BJ (cell line): ENCODE measurements at regions not wholly inside any gene's neighbourhood (a gene's known extent, or its start where the extent isn't known, plus 50 kb on each side); places are given as distances from the start of the nearest gene placed in this dataset.

Experiments used
- CTCF ChIA-PET: fragments of 350-600 bp; formaldehyde crosslinking; extraction: SDS; loops from one replicate; lab custom pipeline; 2021; ENCODE audit warnings: antibody characterized with exemption, inconsistent platforms; lab: Yijun Ruan, JAX
- POLR2A ChIA-PET: fragments of 300-600 bp; sonication (Branson Sonifier 250); formaldehyde crosslinking; extraction: SDS; loops from one replicate; lab custom pipeline; 2021; ENCODE audit warnings: antibody characterized with exemption; lab: Charles Lee
- DNase-seq: peaks from one replicate; pipeline ENCODE4 v3.0.0-alpha.2; 2011; ENCODE audit warnings: low read depth
- H3K27me3 ChIP-seq: 2 replicates; pipeline ENCODE4 v1.6.0; 2011; ENCODE audit warnings: low read length; ENCODE audit not compliant: control insufficient read depth, insufficient read depth
- H3K36me3 ChIP-seq: 2 replicates; pipeline ENCODE4 v1.5.1; 2011; ENCODE audit warnings: low read length; ENCODE audit not compliant: control insufficient read depth, insufficient read depth
- H3K4me3 ChIP-seq: 2 replicates; pipeline ENCODE4 v1.5.1; 2011; ENCODE audit warnings: low read depth, mild to moderate bottlenecking, control low read depth, low read length
- TF ChIP-seq, protein P1 (sequence below): IDR thresholded peaks from 2 replicates; pipeline ENCODE4 v1.5.1; 2011; ENCODE audit warnings: low read depth, mild to moderate bottlenecking, control low read depth, inconsistent platforms, low read length, moderate library complexity; ENCODE audit not compliant: insufficient read depth

DNA sequence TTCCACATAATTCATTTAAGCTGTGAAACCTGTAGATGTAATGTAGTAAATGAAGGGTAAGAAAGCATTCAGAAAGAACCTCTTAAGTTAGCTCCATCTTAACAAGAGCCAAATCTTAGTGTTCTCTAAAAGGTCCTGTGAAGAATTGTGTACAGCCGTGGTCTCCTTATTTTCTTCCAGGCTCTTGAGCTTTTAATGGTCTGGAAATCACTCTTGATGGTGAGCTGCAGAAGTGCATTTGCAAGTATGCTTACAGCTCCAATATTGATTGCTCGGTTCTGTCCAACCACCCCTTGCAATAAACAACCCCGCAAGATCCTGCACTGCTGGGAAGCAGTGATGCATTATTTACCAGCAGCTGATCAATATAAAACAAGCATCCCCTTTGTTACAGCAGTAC lies 690.8 kb upstream of the FZD8 start:
- no peak overlapping the region for H3K4me3 ChIP-seq
- H3K36me3 ChIP-seq: no peaks in the 10 kb centered on the region
- no peaks in the 10 kb centered on the region for H3K27me3 ChIP-seq
- no peak for DNase-seq
- TF ChIP-seq, protein P1, sequence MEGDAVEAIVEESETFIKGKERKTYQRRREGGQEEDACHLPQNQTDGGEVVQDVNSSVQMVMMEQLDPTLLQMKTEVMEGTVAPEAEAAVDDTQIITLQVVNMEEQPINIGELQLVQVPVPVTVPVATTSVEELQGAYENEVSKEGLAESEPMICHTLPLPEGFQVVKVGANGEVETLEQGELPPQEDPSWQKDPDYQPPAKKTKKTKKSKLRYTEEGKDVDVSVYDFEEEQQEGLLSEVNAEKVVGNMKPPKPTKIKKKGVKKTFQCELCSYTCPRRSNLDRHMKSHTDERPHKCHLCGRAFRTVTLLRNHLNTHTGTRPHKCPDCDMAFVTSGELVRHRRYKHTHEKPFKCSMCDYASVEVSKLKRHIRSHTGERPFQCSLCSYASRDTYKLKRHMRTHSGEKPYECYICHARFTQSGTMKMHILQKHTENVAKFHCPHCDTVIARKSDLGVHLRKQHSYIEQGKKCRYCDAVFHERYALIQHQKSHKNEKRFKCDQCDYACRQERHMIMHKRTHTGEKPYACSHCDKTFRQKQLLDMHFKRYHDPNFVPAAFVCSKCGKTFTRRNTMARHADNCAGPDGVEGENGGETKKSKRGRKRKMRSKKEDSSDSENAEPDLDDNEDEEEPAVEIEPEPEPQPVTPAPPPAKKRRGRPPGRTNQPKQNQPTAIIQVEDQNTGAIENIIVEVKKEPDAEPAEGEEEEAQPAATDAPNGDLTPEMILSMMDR: no peak
- ChIA-PET POLR2A (no interaction called here), CTCF (interaction anchor here (1.0 kb wide), 1 partner anchor 25 kb away, joined by 4 read pairs; no protein-coding TSS in a partner anchor)

DNA sequence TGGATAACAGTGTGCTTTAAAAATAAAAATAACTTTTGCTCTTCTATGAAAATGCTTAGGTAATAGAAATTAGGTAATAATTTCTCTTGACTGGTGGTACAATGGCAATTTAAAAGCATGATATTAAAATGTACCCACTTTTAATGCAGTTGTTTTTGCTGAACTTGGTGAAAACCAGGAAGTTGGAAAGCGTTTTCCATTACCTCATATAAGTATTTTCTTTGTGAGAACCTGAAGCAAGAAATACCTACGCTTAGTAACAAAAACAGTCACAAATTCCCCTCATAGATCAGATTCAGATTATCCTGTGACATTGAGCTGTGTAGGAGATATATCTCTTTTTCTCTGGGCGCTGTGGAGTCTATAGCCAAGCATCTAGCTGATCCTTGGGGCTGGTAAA lies 689.0 kb upstream of the FZD8 start:
- CTCF ChIA-PET: no interaction called here
- H3K4me3 ChIP-seq: no peak overlapping the region
- H3K27me3 ChIP-seq: no peaks in the 10 kb centered on the region
- DNase-seq: no peak
- TF ChIP-seq, protein P1: no peak
- H3K36me3 ChIP-seq: no peaks in the 10 kb centered on the region
- POLR2A ChIA-PET: no interaction called here

DNA sequence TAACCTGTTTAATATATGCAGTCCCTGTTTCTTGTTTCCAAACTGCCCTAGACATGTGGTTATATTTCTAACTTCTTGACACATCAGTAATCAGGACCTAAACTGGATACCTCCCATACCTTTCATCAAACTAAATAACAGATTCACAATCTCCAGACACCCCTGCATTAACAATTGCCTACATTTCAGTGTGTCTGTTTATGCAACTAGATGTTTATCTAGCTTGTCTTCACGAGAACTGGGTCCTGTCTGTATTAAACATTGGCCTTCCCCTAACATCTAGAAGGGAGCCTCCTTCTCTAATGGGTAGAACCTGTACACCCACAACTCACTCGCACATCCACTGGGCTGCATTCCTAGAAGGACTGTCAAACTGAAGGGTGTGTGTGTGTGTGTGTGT lies 683.7 kb upstream of the FZD8 start:
- Histone ChIP-seq H3K36me3 (no peaks in the 10 kb centered on the region), H3K4me3 (no peak overlapping the region), H3K27me3 (no peaks in the 10 kb centered on the region)
- POLR2A ChIA-PET: no interaction called here
- CTCF ChIA-PET: interaction anchor here (0.8 to 1.7 kb wide), 2 partner anchors 11 to 431 kb away, joined by 3 to 6 read pairs; no protein-coding TSS in a partner anchor
- TF ChIP-seq, protein P1: no peak
- DNase-seq: no peak

DNA sequence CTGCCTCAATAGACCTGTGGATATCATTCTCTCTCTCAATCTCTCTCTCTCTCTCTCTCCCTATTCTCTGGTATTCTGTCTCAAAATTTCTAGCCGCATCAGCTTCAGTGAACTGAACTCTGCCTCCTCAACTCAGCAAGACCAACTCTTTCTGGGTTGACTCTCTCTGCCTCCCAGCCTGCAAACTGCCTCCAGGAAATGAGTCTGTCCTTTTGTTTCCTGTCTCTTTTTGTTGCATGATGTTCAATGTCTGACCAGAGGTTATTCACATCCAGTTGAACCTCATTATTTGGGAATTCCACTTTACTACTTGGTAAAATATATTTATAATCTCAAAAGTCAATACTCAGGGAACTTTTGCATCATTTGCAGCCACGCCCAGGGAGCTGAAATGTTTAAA lies 682.7 kb upstream of the FZD8 start:
- Histone ChIP-seq H3K4me3 (no peak overlapping the region), H3K36me3 (no peaks in the 10 kb centered on the region), H3K27me3 (no peaks in the 10 kb centered on the region)
- ChIA-PET POLR2A (no interaction called here), CTCF (interaction anchor here (1.7 kb wide), 1 partner anchor 10 kb away, joined by 3 read pairs; no protein-coding TSS in a partner anchor)
- no peak for DNase-seq
- TF ChIP-seq, protein P1: no peak

DNA sequence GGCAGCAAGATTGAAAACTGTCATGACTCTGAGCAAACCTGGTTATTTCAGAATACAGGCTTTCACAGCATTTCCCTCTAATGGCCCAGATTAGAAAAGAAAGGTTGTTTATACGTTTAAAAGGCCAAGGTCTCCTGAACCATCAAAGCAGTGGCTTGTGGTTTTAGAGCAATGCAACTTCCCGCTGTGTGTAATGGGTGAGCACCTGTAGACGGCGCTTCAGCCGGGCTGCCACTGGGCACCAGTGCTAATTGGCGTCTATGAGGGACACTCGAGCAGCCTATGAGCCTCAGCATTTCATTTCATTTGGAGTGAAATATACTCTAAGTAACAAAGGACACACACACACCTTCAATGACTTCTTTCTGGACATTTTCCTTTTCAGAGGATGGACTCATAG lies 671.0 kb upstream of the FZD8 start:
- TF ChIP-seq, protein P1: no peak
- CTCF ChIA-PET: no interaction called here
- DNase-seq: no peak
- no peak overlapping the region for H3K4me3 ChIP-seq
- H3K36me3 ChIP-seq: no peaks in the 10 kb centered on the region
- no peaks in the 10 kb centered on the region for H3K27me3 ChIP-seq
- POLR2A ChIA-PET: no interaction called here
